RWPE2 (cell line): ENCODE measurements at regions not wholly inside any gene's neighbourhood (a gene's known extent, or its start where the extent isn't known, plus 50 kb on each side); places are given as distances from the start of the nearest gene placed in this dataset.
"Not testable (repeated sequence)": the region's sequence is repeated elsewhere in the genome, so short reads cannot be mapped to it uniquely, and the experiment has no call there.

Experiments
- ATAC-seq: fragments of 200-7000 bp; cut with Tn5 transposase; 3 replicates; pipeline ENCODE4 v1.9.1; 2021; ENCODE audit warnings: low read depth
- DNase-seq: peaks from one replicate; pipeline ENCODE4 v3.0.0-alpha.2; 2020; ENCODE audit warnings: low spot score
- H3K27ac ChIP-seq: fragments of 450-650 bp; 2 replicates; pipeline ENCODE4 v1.5.1; 2017; ENCODE audit warnings: mild to moderate bottlenecking; ENCODE audit not compliant: poor library complexity, severe bottlenecking
- H3K27me3 ChIP-seq: fragments of 250-450 bp; sonication (Bioruptor Pico); 2 replicates; pipeline ENCODE4 v1.5.1; 2021; ENCODE audit warnings: mild to moderate bottlenecking, moderate library complexity; ENCODE audit not compliant: insufficient read depth, poor library complexity, severe bottlenecking
- H3K36me3 ChIP-seq: fragments of 250-450 bp; sonication (Bioruptor Pico); 2 replicates; pipeline ENCODE4 v1.5.1; 2020; ENCODE audit warnings: low read depth, mild to moderate bottlenecking, moderate library complexity
- H3K4me1 ChIP-seq: fragments of 250-450 bp; sonication (Bioruptor Pico); 2 replicates; pipeline ENCODE4 v1.5.1; 2021; ENCODE audit warnings: mild to moderate bottlenecking, moderate library complexity; ENCODE audit not compliant: insufficient read depth, poor library complexity, severe bottlenecking
- H3K4me3 ChIP-seq: fragments of 250-450 bp; sonication (Bioruptor Pico); 2 replicates; pipeline ENCODE4 v1.5.1; 2021; ENCODE audit warnings: mild to moderate bottlenecking, moderate library complexity; ENCODE audit not compliant: severe bottlenecking
- H3K9me3 ChIP-seq: fragments of 250-450 bp; sonication (Bioruptor Pico); 2 replicates; pipeline ENCODE4 v1.5.1; 2021; ENCODE audit warnings: mild to moderate bottlenecking, moderate library complexity; ENCODE audit not compliant: severe bottlenecking
- TF ChIP-seq, protein P1 (sequence below): fragments of 450-650 bp; IDR thresholded peaks from one replicate; pipeline ENCODE4 v1.5.1; 2017; ENCODE audit warnings: mild to moderate bottlenecking, moderate library complexity; ENCODE audit not compliant: poor library complexity, severe bottlenecking

DNA sequence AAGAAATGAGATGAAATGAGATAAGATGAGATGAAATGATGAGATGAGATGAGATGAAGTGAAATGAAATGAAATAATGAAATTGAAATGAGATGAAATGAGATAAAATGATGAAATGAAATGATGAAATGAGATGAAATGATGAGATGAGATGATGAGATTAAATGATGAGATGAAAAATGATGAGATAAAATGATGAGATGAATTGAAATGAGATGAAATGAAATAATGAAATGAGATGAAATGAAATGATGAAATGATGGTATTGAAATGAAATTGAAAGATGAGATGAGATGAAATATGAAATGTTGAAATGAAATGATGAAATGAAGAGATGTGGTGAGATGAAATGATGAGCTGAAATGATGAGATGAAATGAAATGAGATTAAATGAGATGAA is 231.0 kb downstream of the GOLGA6L6 start:
- H3K4me3 ChIP-seq = no peak overlapping the region
- ATAC-seq (no peak), DNase-seq (no peak)
- H3K4me1 ChIP-seq = no peaks in the 10 kb centered on the region
- no peaks in the 10 kb centered on the region for H3K36me3 ChIP-seq
- H3K9me3 ChIP-seq = no peaks in the 10 kb centered on the region
- no peak overlapping the region for H3K27ac ChIP-seq
- no peaks in the 10 kb centered on the region for H3K27me3 ChIP-seq
- TF ChIP-seq, protein P1, sequence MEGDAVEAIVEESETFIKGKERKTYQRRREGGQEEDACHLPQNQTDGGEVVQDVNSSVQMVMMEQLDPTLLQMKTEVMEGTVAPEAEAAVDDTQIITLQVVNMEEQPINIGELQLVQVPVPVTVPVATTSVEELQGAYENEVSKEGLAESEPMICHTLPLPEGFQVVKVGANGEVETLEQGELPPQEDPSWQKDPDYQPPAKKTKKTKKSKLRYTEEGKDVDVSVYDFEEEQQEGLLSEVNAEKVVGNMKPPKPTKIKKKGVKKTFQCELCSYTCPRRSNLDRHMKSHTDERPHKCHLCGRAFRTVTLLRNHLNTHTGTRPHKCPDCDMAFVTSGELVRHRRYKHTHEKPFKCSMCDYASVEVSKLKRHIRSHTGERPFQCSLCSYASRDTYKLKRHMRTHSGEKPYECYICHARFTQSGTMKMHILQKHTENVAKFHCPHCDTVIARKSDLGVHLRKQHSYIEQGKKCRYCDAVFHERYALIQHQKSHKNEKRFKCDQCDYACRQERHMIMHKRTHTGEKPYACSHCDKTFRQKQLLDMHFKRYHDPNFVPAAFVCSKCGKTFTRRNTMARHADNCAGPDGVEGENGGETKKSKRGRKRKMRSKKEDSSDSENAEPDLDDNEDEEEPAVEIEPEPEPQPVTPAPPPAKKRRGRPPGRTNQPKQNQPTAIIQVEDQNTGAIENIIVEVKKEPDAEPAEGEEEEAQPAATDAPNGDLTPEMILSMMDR = no peak

DNA sequence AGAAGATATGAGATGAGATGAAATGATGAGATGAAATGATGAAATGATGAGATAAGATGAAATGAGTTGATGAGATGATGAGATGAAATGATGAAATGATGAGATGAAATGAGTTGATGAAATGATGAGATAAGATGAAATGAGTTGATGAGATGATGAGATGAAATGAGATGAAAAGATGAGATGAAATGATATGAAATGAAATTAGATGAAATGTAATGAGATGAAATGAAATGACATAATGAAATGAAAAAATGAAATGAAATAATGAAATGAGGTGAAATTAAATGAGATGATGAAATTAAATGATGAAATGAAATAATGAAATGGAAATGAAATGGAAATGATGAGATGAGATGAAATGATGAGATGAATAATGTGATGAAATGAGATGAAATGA is 231.6 kb downstream of the GOLGA6L6 start:
- not testable (repeated sequence) for ATAC-seq, DNase-seq, H3K4me3 ChIP-seq, H3K4me1 ChIP-seq, H3K27me3 ChIP-seq, H3K27ac ChIP-seq, H3K36me3 ChIP-seq, H3K9me3 ChIP-seq

DNA sequence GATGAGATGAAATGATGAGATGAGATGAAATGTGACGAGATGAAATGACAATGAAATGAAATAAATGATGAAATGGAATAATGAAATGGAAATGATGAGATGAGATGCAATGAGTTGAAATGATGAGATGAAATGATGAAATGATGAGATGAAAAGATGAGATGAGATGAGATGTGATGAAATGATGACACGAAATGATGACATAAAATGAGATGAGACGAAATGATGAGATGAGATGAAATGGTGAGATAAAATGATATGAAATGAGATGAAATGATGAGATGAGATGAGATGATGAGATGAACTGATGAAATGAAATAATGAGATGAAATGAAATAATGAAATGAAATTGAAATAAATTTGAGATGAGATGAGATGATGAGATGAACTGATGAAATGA is 232.2 kb downstream of the GOLGA6L6 start:
- H3K9me3 ChIP-seq, ATAC-seq, H3K36me3 ChIP-seq, H3K27ac ChIP-seq, H3K4me3 ChIP-seq, H3K27me3 ChIP-seq, H3K4me1 ChIP-seq, DNase-seq: not testable (repeated sequence)

DNA sequence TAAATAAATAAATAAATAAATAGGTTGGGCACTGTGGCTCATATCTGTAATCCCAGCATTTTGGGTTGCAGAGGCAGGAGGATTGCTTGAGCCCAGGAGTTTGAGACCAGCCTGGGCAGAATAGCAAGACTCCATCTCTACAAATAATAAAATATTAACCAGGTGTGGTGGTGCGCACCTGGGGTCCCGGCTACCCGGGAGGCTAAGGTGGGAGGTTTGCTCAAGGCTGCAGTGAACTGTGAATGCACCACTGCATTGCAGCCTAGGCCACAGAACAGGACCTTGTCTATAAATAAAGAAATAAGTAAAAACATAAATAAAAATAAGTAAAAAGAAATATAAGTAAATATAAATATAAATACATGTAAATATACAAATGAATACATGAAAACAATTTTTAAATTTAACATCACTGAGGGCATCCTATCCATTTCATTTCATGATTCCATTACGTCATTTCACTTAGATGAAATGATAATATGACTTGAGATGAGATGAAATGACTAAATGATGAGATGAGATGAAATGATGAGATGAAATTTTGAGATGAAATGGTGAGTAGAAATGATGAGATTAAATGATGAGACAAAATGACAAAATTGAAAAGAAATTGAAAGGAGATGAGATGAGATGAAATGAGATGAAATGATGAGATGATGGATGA is 233.4 kb downstream of the GOLGA6L6 start:
- H3K27me3 ChIP-seq, H3K4me3 ChIP-seq, H3K36me3 ChIP-seq, ATAC-seq, H3K27ac ChIP-seq, DNase-seq, H3K4me1 ChIP-seq, H3K9me3 ChIP-seq: not testable (repeated sequence)

DNA sequence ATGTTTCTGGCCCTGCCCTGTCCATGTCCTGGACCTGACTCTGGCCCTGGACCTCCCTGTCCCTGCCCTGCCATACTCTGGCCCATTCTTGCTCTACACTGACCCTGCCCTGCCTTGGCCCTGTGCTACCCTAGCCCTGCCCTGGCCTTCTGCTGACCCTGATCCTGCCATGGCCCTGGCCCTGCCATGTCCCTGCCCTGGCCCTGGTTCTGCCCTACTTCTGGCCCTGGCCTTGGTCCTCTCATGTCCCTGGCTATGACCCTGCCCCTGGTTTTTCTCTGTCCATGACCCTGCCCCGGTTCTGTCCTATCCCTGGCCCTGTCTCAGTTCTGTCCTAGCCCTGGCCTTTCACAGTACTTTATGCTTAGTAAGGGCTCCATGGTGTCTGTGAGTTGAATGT is 234.5 kb downstream of the GOLGA6L6 start:
- H3K27me3 ChIP-seq = not testable (repeated sequence)

DNA sequence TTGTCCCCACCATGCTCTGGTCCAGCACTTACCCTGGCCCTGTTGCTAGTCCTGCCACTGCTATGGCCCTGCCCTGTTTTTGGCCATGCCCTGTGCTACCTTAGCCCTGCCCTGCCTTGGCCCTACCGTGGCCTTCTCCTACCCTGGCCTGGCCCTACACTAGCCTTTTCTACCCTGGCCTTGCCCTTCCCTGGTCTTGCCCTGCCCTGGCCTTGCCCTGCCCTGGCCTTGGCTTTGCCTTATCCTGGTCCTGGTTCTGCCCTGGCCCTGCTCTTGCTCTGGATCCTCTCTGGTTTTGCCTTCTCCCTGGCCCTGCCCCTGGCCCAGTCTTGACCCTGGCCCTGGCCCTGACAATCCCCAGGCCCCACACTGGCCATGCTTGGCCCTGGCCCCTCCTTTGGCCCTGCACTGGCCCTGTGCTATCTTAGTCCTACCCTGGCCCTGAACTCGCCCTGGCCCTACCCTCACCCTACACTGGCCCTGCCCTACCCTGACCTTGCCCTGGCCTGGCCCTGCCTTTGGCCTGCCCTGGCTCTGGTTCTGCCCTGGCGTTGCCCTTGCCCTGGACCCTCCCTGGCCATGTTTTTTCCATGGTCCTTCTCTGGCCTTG is 235.0 kb downstream of the GOLGA6L6 start:
- H3K4me1 ChIP-seq, DNase-seq, H3K36me3 ChIP-seq, ATAC-seq, H3K27ac ChIP-seq, H3K27me3 ChIP-seq, H3K4me3 ChIP-seq, H3K9me3 ChIP-seq: not testable (repeated sequence)

More for the DNA sequence above, 234.5 kb downstream of the GOLGA6L6 start:
- H3K36me3 ChIP-seq, ATAC-seq, H3K4me3 ChIP-seq, H3K9me3 ChIP-seq, H3K4me1 ChIP-seq, DNase-seq, H3K27ac ChIP-seq: not testable (repeated sequence)

DNA sequence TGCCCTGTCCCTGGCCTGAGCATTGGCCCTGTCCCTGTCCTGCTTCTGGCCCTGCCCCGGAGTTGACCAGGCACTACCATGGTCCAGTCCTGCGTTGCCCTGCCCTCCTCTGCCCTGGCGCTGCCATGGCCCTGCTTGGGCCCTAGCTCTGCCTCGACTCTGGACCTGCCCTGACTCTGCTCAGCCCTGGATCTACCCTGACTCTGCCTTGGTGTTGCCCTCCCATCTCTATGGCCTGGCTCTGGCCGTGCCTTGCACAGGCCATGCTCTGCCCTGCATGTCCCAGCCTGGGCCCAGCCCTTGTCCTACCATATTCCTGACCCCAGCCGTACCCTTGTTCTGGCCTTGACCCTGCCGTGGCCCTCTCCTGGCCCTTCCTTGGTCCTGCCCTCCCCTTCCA is 235.7 kb downstream of the GOLGA6L6 start:
- H3K9me3 ChIP-seq, H3K36me3 ChIP-seq, DNase-seq, ATAC-seq, H3K27ac ChIP-seq, H3K4me3 ChIP-seq, H3K27me3 ChIP-seq, H3K4me1 ChIP-seq: not testable (repeated sequence)

DNA sequence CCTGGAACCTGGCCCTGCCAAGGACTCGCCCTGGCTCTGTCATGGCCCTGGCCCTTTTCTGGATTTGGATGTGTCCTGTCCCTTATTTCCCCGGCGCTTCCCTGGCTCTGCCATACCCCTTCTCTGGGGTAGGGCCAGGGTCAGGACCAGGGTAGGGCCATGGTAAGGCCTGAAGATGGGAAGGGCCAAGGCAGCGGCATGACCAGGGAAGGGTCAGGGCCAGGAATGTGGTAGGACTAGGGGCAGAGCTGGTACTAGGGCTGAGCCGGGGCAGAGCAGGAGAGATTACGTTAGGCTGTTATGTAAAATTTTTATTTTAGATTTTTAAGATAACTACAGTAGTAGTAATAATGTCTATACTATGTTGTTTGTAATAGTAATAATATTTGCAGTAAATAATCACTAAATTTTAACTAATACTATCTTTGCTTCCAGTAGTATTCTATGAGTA is 236.6 kb downstream of the GOLGA6L6 start:
- not testable (repeated sequence) for ATAC-seq, H3K9me3 ChIP-seq, H3K4me1 ChIP-seq, H3K36me3 ChIP-seq, DNase-seq, H3K4me3 ChIP-seq, H3K27me3 ChIP-seq, H3K27ac ChIP-seq

DNA sequence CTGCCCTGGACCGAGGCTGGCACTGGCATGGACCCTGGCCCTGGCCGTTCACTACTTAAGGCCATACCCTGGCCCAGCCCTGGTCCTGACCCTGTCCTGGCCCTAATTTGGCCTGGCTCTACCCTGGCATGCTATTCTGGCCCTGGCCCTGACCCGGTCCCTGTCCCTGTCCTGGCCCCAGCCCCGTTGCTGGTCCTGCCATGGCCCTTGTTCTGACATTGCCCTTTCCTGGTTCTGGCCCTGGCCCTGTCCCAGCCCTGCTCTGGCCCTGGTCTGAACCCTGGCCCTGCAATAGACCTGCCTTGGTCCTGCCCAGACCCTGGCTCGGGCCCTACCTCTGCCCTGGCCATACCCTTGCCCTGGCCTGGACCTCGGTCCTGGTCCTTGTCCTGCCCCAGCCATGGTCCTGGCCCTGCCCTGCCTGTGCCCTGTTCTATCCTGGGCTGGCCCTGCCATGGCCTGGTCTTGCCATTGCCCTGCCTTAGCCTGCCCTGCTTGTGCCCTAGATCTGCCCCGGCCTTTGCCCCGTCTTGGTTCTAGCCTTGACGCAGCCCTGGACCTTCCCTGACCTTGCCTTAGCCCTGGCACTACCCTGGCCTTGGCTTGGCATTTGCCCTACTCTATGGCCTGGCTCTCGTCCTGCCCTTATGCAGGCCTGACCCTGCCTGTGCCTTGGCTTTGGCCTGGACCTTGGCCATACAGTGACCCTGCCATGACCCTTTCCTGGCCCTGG is 237.2 kb downstream of the GOLGA6L6 start:
- not testable (repeated sequence) for ATAC-seq, H3K4me1 ChIP-seq, H3K9me3 ChIP-seq, H3K36me3 ChIP-seq, DNase-seq, H3K4me3 ChIP-seq, H3K27ac ChIP-seq, H3K27me3 ChIP-seq

DNA sequence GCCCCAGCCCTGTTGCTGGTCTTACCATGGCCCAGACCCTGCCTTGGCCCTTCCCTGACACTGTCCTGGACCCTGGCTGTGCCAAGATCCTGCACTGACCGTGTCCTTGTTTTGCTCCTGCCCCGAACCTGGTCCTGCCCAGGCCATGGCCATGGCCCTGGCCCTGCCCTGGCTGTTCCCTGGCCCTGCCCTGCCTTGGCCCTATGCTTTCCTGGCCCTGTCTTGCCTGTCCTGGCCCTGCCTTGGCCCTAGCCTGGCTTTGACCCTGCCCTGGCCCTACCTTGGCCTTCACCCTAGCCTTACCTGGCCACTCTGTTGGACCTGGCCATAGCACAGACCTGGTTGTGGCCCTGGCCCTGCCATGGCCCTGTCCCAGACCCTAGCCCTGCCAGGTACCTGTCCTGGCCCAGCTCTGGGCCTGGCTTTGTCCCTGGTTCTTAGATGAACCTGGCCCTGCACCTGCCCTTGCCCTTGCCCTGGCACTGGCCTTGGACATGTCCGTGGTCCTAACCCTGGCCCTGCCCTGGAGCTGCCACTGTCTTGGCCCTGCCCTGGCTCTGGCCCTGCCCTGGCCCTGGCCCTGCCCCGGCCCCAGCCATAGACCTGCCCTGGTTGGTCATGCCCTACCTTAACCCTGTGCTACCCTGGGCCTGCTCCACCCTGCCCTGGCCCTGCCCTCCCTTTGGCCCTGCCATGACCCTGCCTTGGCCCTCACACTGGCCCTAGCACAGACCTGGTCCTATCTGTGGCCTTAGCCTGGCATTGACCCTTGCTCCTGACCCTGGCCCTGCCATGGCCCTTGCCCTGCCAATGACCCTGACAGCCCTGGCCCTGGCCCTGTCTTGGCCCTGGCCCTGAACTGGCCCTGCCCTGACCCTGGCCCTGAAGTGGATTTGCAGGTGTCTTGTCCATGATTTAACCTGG is 238.1 kb downstream of the GOLGA6L6 start:
- H3K36me3 ChIP-seq, H3K27ac ChIP-seq, DNase-seq, H3K4me1 ChIP-seq, H3K27me3 ChIP-seq, H3K4me3 ChIP-seq, ATAC-seq, H3K9me3 ChIP-seq: not testable (repeated sequence)
